Eye (tissue), 1 donor: ENCODE measurements at regions not wholly inside any gene's neighbourhood (a gene's known extent, or its start where the extent isn't known, plus 50 kb on each side); places are given as distances from the start of the nearest gene placed in this dataset.
A peak's percentile ranks its signal among the peaks of the same experiment; 100 is the strongest.
"Not testable (repeated sequence)": the region's sequence is repeated elsewhere in the genome, so short reads cannot be mapped to it uniquely, and the experiment has no call there.

Experiments used
- DNase-seq: peaks from one replicate; pipeline ENCODE4 v3.0.0-alpha.2; 2015

- not testable (repeated sequence) for DNase-seq
These were observed 159.4 kb upstream of the FRG2B start for GRCh38 chr10:133785846-133786602.

- DNase-seq = not testable (repeated sequence)
These were observed 158.6 kb upstream of the FRG2B start for GRCh38 chr10:133785178-133785577.

- DNase-seq = not testable (repeated sequence)
These were observed 138.7 kb upstream of the FRG2B start for GRCh38 chr10:133765308-133765707.

- not testable (repeated sequence) for DNase-seq
These were observed 138.2 kb upstream of the FRG2B start for GRCh38 chr10:133764823-133765209.

GRCh38 chr10:133763875-133764822 lies 137.6 kb upstream of the FRG2B start:
- DNase-seq = peak; percentile 0

GRCh38 chr10:133763190-133763589 lies 136.6 kb upstream of the FRG2B start:
- not testable (repeated sequence) for DNase-seq

GRCh38 chr10:133753545-133753944 lies 127.0 kb upstream of the FRG2B start:
- not testable (repeated sequence) for DNase-seq
